ENCODE measurements at regions not wholly inside any gene's neighbourhood (a gene's known extent, or its start where the extent isn't known, plus 50 kb on each side); places are given as distances from the start of the nearest gene placed in this dataset.
"Not testable (repeated sequence)": the region's sequence is repeated elsewhere in the genome, so short reads cannot be mapped to it uniquely, and the experiment has no call there.

GRCh38 chr10:33055625-33056024 lies 97.6 kb upstream of the ITGB1 start:
- Histone ChIP-seq H3K36me3 (no peaks in the 10 kb centered on the region), H3K9me3 (no peaks in the 10 kb centered on the region), H3K27ac (no peak overlapping the region), H3K4me1 (ENCODE audit: control insufficient read depth in 1 of 2, insufficient read depth in 1 of 2, low read depth in 1 of 2, low read length in 1 of 2) (no peaks in the 10 kb centered on the region), H3K4me3 (ENCODE audit: low read depth in 1 of 2, low read length in 1 of 2) (no peak overlapping the region), H3K27me3 (no peaks in the 10 kb centered on the region)
- TF ChIP-seq CTCF (IDR thresholded peaks at IDR 0.05): no peak

DNA sequence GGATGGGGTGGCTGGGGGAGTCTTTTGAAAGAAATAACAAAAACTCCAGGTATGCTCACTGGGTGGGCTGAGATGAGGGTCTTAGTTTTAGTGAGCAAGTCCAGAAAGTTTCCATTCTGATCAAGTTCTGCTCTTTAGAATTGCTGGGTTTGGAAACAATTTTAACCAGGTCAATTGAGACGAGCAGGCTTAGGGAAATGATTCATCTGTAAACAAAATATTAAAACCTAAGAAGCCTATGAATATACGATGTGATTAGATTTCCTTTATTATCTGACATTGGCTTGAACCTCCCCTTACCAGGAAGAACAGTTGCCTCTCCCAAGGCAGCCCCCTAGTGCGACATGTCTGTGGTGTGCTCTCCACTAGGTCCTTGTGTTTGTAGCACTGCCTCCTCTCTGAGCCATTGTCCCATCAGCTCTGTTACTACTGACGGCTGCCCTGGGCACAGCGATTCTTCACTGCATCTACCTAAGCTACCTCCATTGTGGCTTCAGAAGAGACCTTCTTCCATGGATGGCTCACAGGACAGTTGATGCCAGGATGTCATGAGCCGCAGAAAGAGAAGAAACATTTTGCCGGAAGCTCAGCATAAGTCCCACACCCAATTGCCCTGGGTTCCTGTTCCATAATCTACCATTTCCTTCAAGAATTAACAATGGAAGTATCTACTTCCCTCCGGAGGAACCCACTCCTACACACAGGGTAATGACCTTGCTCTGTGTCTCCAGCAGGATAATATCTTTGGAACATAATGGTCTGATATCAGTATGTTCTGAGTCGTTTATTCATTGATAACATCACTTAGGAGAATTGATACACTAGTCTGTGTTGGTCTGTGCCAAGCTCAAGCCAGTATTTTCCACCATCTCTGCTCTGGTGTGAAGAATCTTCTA lies 95.1 kb upstream of the ITGB1 start:
- Histone ChIP-seq H3K9me3 (no peaks in the 10 kb centered on the region), H3K27ac (no peak overlapping the region), H3K36me3 (no peaks in the 10 kb centered on the region), H3K4me3 (ENCODE audit: low read depth in 1 of 2, low read length in 1 of 2) (no peak overlapping the region), H3K4me1 (ENCODE audit: control insufficient read depth in 1 of 2, insufficient read depth in 1 of 2, low read depth in 1 of 2, low read length in 1 of 2) (no peaks in the 10 kb centered on the region), H3K27me3 (no peaks in the 10 kb centered on the region)
- TF ChIP-seq CTCF (IDR thresholded peaks at IDR 0.05): no peak

- TF ChIP-seq CTCF (IDR thresholded peaks at IDR 0.05): no peak
- H3K4me3 ChIP-seq (ENCODE audit: low read depth in 1 of 2, low read length in 1 of 2): no peak overlapping the region
These were observed 94.3 kb upstream of the ITGB1 start for GRCh38 chr10:33052263-33052875.

DNA sequence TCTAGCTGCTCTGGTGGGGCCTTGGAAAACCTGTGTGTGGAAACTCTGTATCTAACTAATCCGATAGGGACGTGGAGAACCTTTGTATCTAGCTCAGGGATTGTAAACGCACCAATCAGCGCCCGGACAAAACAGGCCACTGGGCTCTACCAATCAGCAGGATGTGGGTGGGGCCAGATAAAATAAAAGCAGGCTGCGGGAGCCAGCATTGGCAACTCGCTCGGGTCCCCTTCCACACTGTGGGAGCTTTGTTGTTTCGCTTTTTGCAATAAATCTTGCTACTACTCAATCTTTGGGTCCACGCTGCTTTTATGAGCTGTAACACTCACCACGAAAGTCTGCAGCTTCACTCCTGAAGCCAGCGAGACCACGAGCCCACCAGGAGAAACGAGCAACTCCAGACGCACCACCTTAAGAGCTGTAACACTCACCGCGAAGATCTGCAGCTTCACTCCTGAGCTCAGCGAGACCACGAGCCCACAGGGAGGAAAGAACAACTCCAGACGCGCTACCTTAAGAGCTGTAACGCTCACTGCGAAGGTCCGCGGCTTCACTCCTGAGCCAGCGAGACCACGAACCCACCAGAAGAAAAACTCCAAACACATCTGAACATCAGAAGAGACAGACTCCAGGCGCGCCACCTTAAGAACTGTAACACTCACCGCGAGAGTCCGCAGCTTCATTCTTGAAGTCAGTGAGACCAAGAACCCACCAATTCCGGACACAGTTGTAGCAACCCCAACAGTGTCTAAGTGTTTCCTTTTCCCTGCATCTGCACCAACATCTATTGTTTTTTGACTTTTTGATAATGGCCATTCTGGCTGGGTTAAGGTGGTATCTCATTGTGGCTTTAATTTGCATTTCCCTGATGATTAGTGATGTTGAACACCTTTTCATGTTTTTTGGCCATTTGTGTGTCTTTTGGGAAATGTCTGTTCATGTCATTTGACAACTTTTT lies 92.2 kb upstream of the ITGB1 start:
- not testable (repeated sequence) for H3K9me3 ChIP-seq; H3K4me3 ChIP-seq (ENCODE audit: low read depth in 1 of 2, low read length in 1 of 2); H3K36me3 ChIP-seq; H3K27ac ChIP-seq; H3K4me1 ChIP-seq (ENCODE audit: control insufficient read depth in 1 of 2, insufficient read depth in 1 of 2, low read depth in 1 of 2, low read length in 1 of 2); H3K27me3 ChIP-seq

More at GRCh38 chr10:33052263-33052875, 94.3 kb upstream of the ITGB1 start:
- Histone ChIP-seq H3K27ac (no peak overlapping the region), H3K36me3 (no peaks in the 10 kb centered on the region), H3K9me3 (no peaks in the 10 kb centered on the region), H3K4me1 (ENCODE audit: control insufficient read depth in 1 of 2, insufficient read depth in 1 of 2, low read depth in 1 of 2, low read length in 1 of 2) (no peaks in the 10 kb centered on the region), H3K27me3 (no peaks in the 10 kb centered on the region)

GRCh38 chr10:33048223-33048622 lies 90.2 kb upstream of the ITGB1 start:
- no peak overlapping the region for H3K4me3 ChIP-seq (ENCODE audit: low read depth in 1 of 2, low read length in 1 of 2)
- no peak overlapping the region for H3K27ac ChIP-seq
- H3K9me3 ChIP-seq: no peaks in the 10 kb centered on the region
- H3K36me3 ChIP-seq: no peaks in the 10 kb centered on the region
- TF ChIP-seq CTCF (IDR thresholded peaks at IDR 0.05): no peak
- no peaks in the 10 kb centered on the region for H3K4me1 ChIP-seq (ENCODE audit: control insufficient read depth in 1 of 2, insufficient read depth in 1 of 2, low read depth in 1 of 2, low read length in 1 of 2)
- H3K27me3 ChIP-seq: no peaks in the 10 kb centered on the region
